AG04449 (cell line): ENCODE measurements at regions not wholly inside any gene's neighbourhood (a gene's known extent, or its start where the extent isn't known, plus 50 kb on each side); places are given as distances from the start of the nearest gene placed in this dataset.

Source experiments
- CTCF ChIA-PET: fragments of 350-600 bp; formaldehyde crosslinking; extraction: SDS; loops from one replicate; lab custom pipeline; 2021; ENCODE audit warnings: antibody characterized with exemption; lab: Yijun Ruan, JAX
- POLR2A ChIA-PET: fragments of 400-600, 350-600 bp; formaldehyde crosslinking; extraction: SDS; loops from one replicate; lab custom pipeline; 2020; ENCODE audit warnings: antibody characterized with exemption, inconsistent platforms; lab: Yijun Ruan, JAX
- DNase-seq: peaks from one replicate; pipeline ENCODE4 v3.0.0-alpha.2; 2010; ENCODE audit warnings: low read depth, low spot score
- H3K4me3 ChIP-seq: 2 replicates; pipeline ENCODE4 v1.5.1; 2011; ENCODE audit warnings: low read depth, mild to moderate bottlenecking, control low read depth, low read length
- CTCF ChIP-seq: IDR thresholded peaks from one replicate; pipeline ENCODE4 v1.5.1; 2011; ENCODE audit warnings: mild to moderate bottlenecking, moderate library complexity, low read length, control low read depth, inconsistent platforms; ENCODE audit not compliant: insufficient read depth; ENCODE audit errors: missing control alignments

GRCh38 chr15:81608309-81608829 lies 234.4 kb upstream of the TMC3 start:
- H3K4me3 ChIP-seq, result no peak overlapping the region
- TF ChIP-seq CTCF, result no peak
- no peak for DNase-seq
- ChIA-PET POLR2A (no interaction called here), CTCF (no interaction called here)

- CTCF ChIA-PET, result no interaction called here
- no peak for TF ChIP-seq CTCF
- H3K4me3 ChIP-seq, result no peak overlapping the region
- no peak for DNase-seq
- POLR2A ChIA-PET, result no interaction called here
Observed at GRCh38 chr15:81604713-81605112, 230.7 kb upstream of the TMC3 start.

- TF ChIP-seq CTCF, result no peak
- no peak overlapping the region for H3K4me3 ChIP-seq
- no peak for DNase-seq
- CTCF ChIA-PET, result no interaction called here
- POLR2A ChIA-PET, result no interaction called here
Observed at GRCh38 chr15:81596159-81596865, 222.3 kb upstream of the TMC3 start.

- no peak overlapping the region for H3K4me3 ChIP-seq
- TF ChIP-seq CTCF, result no peak
- DNase-seq, result no peak
- POLR2A ChIA-PET, result no interaction called here
- CTCF ChIA-PET, result no interaction called here
Observed at GRCh38 chr15:81595752-81596151, 221.7 kb upstream of the TMC3 start.

GRCh38 chr15:81589671-81590070 lies 215.7 kb upstream of the TMC3 start:
- no peak overlapping the region for H3K4me3 ChIP-seq
- no peak for DNase-seq
- no peak for TF ChIP-seq CTCF
- ChIA-PET CTCF (no interaction called here), POLR2A (no interaction called here)

- ChIA-PET POLR2A (no interaction called here), CTCF (interaction anchor here (0.6 to 1.2 kb wide), 2 partner anchors 18 to 1357 kb away, joined by 3 to 4 read pairs; no protein-coding TSS in a partner anchor)
- no peak overlapping the region for H3K4me3 ChIP-seq
- no peak for TF ChIP-seq CTCF
- no peak for DNase-seq
Observed at GRCh38 chr15:81575436-81576123, 201.6 kb upstream of the TMC3 start.
